ENCODE measurements at regions not wholly inside any gene's neighbourhood (a gene's known extent, or its start where the extent isn't known, plus 50 kb on each side); places are given as distances from the start of the nearest gene placed in this dataset.

GRCh38 chr12:132432126-132432705, 57.7 kb upstream of the FBRSL1 start:
- no peaks in the 10 kb centered on the region for H3K36me3 ChIP-seq
- intact Hi-C loops (cut with DNase I) = no loop called here
- peaks cover 9 to 32% (median 27%) of the 10 kb centered on the region in 4 donors for H3K4me1 ChIP-seq
- H3K27me3 ChIP-seq = peaks cover 0 to 95% (median 2%) of the 10 kb centered on the region in 4 donors
- H3K27ac ChIP-seq (replicated peaks in 1 of 4) = no peak overlapping the region
- no peaks in the 10 kb centered on the region for H3K9me3 ChIP-seq
- no peak overlapping the region for H3K4me3 ChIP-seq
- WGBS = 87% methylated on average over 18 of the region's 18 CpGs
- DNase-seq (ENCODE audit: extremely low spot score) = no peak
- TF ChIP-seq EP300 (IDR thresholded peaks at IDR 0.05) (no peak), POLR2AphosphoS5 (IDR thresholded peaks at IDR 0.05) (no peak), CTCF (IDR thresholded peaks at IDR 0.05) (no peak), POLR2A (IDR thresholded peaks at IDR 0.05; ENCODE audit: low read depth) (no peak)

GRCh38 chr12:132430838-132431774, 58.8 kb upstream of the FBRSL1 start:
- H3K36me3 ChIP-seq = no peaks in the 10 kb centered on the region
- H3K27me3 ChIP-seq = peaks cover 0 to 97% (median 2%) of the 10 kb centered on the region in 4 donors
- 55% methylated on average over 27 of the region's 39 CpGs for WGBS
- TF ChIP-seq POLR2A (IDR thresholded peaks at IDR 0.05; ENCODE audit: low read depth) (no peak), EP300 (IDR thresholded peaks at IDR 0.05) (no peak), CTCF (IDR thresholded peaks at IDR 0.05) (no peak), POLR2AphosphoS5 (IDR thresholded peaks at IDR 0.05) (no peak)
- H3K9me3 ChIP-seq = no peaks in the 10 kb centered on the region
- H3K4me1 ChIP-seq = peaks cover 9 to 32% (median 27%) of the 10 kb centered on the region in 4 donors
- no peak for DNase-seq (ENCODE audit: extremely low spot score)
- H3K27ac ChIP-seq (replicated peaks in 1 of 4) = no peak overlapping the region
- intact Hi-C loops (cut with DNase I) = no loop called here
- H3K4me3 ChIP-seq = no peak overlapping the region

- Histone ChIP-seq H3K4me3 (no peak overlapping the region), H3K27ac (replicated peaks in 1 of 4) (no peak overlapping the region), H3K27me3 (peaks cover 0 to 100% (median 2%) of the 10 kb centered on the region in 4 donors), H3K36me3 (no peaks in the 10 kb centered on the region), H3K9me3 (no peaks in the 10 kb centered on the region), H3K4me1 (peaks cover 9 to 32% (median 27%) of the 10 kb centered on the region in 4 donors)
- 40% methylated on average over 10 of the region's 25 CpGs for WGBS
- intact Hi-C loops (cut with DNase I) = no loop called here
- no peak for DNase-seq (ENCODE audit: extremely low spot score)
- TF ChIP-seq POLR2A (IDR thresholded peaks at IDR 0.05; ENCODE audit: low read depth) = no peak
- TF ChIP-seq POLR2AphosphoS5 (IDR thresholded peaks at IDR 0.05) = no peak
- TF ChIP-seq EP300 (IDR thresholded peaks at IDR 0.05) = no peak
- no peak for TF ChIP-seq CTCF (IDR thresholded peaks at IDR 0.05)
These were observed 59.9 kb upstream of the FBRSL1 start for GRCh38 chr12:132429946-132430643.

GRCh38 chr12:132429602-132429945, 60.4 kb upstream of the FBRSL1 start:
- Histone ChIP-seq H3K27ac (replicated peaks in 1 of 4) (no peak overlapping the region), H3K4me1 (peaks cover 9 to 32% (median 27%) of the 10 kb centered on the region in 4 donors), H3K36me3 (no peaks in the 10 kb centered on the region), H3K9me3 (no peaks in the 10 kb centered on the region), H3K27me3 (peaks cover 0 to 100% (median 2%) of the 10 kb centered on the region in 4 donors), H3K4me3 (no peak overlapping the region)
- DNase-seq (ENCODE audit: extremely low spot score) = no peak
- 10% methylated on average over 4 of the region's 10 CpGs for WGBS
- no peak for TF ChIP-seq EP300 (IDR thresholded peaks at IDR 0.05)
- TF ChIP-seq POLR2AphosphoS5 (IDR thresholded peaks at IDR 0.05) = no peak
- no peak for TF ChIP-seq CTCF (IDR thresholded peaks at IDR 0.05)
- no peak for TF ChIP-seq POLR2A (IDR thresholded peaks at IDR 0.05; ENCODE audit: low read depth)
- intact Hi-C loops (cut with DNase I) = no loop called here

Measured in esophagus muscularis mucosa (tissue), 4 donors.